HUES6 (cell line): ENCODE measurements at regions not wholly inside any gene's neighbourhood (a gene's known extent, or its start where the extent isn't known, plus 50 kb on each side); places are given as distances from the start of the nearest gene placed in this dataset.

ENCODE experiments used
- H3K27ac ChIP-seq: 2 replicates; pipeline ENCODE4 v1.7.0; 2013; ENCODE audit warnings: low read depth, mild to moderate bottlenecking, low read length, inconsistent platforms
- H3K27me3 ChIP-seq: 2 replicates; pipeline ENCODE4 v1.6.1; 2013; ENCODE audit warnings: low read length; ENCODE audit not compliant: control insufficient read depth, insufficient read depth
- H3K36me3 ChIP-seq: 2 replicates; pipeline ENCODE4 v1.6.1; 2013; ENCODE audit warnings: low read length; ENCODE audit not compliant: control insufficient read depth, insufficient read depth
- H3K4me1 ChIP-seq: 2 replicates; pipeline ENCODE4 v1.6.1; 2013; ENCODE audit warnings: low read length; ENCODE audit not compliant: control insufficient read depth, insufficient read depth
- H3K4me3 ChIP-seq: 2 replicates; pipeline ENCODE4 v1.5.1; 2013; ENCODE audit warnings: low read depth, low read length
- H3K9ac ChIP-seq: one replicate; pipeline ENCODE4 v1.6.1; 2013; ENCODE audit warnings: mild to moderate bottlenecking, low read length
- H3K9me3 ChIP-seq: 2 replicates; pipeline ENCODE4 v1.6.1; 2013; ENCODE audit warnings: low read depth, low read length; ENCODE audit not compliant: control insufficient read depth, insufficient read depth

DNA sequence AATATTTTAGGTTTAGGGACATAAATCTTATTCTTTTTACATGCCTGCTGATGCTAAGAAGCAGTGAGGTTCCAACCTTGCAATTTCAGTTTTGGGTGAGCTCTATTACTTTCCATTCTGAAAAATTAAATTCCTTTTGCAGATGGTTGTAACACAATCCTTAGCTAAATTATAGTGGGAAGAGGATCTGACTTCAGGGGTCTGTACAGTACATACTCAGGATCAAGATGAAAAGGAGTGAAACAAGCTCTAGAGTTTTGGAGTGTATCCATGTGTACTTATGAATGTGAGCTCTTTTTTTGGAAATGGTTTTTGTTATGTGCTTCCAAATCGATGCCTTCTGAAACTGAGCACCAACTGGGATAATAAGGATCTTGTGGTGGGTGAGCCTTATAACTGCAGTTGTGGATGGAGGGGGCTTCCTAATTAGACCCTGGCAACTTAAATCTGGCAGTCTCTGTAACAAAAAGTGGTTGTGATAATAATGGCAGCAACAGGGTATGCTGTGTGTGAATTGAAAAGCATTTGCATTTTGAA, 218.8 kb upstream of the MAP3K7 start:
- no peaks in the 10 kb centered on the region for H3K36me3 ChIP-seq
- no peak overlapping the region for H3K27ac ChIP-seq
- no peak overlapping the region for H3K4me3 ChIP-seq
- peaks cover 35% of the 10 kb centered on the region for H3K4me1 ChIP-seq
- H3K9ac ChIP-seq: no peak overlapping the region
- H3K27me3 ChIP-seq: no peaks in the 10 kb centered on the region
- no peaks in the 10 kb centered on the region for H3K9me3 ChIP-seq

DNA sequence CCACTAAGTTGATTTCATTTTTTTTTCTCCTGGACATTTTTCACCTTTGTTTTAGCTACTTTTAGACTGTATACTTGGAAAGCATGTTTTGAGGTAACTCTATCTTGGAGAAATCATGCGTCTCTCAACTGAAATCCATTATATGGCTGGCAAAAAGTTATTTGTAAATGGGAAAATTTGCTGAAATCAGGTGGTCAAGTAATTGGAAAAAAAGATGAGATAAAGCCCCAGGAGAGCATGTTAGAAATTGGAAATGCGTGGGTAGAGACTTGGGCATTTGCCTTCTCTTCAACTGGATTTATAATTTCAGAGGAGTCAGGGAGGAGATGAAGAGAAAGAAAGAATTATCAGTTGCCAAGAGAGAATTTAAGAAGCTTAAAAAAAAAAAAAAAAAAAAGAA, 217.1 kb upstream of the MAP3K7 start:
- no peak overlapping the region for H3K4me3 ChIP-seq
- H3K9me3 ChIP-seq: no peaks in the 10 kb centered on the region
- no peaks in the 10 kb centered on the region for H3K27me3 ChIP-seq
- no peak overlapping the region for H3K27ac ChIP-seq
- peaks cover 27% of the 10 kb centered on the region for H3K4me1 ChIP-seq
- H3K36me3 ChIP-seq: no peaks in the 10 kb centered on the region
- no peak overlapping the region for H3K9ac ChIP-seq

DNA sequence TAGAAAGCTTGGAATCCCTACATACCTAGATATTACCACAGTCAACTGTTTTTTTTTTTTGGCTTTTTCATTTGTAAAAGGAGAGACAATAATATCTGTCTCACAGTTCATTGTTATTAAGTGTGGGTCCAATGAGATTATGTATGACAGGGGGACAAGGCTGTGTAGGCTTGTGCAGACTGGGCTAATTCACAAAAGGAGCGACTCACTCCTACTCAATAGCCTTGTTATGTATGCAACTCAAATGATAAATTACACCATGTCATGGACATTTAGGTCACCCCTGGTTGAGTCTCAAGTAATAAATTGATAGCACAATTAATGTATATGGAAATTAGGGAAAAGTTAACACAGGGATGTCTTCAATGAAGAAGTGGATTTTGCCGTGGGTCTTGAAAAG, 208.2 kb upstream of the MAP3K7 start:
- no peaks in the 10 kb centered on the region for H3K36me3 ChIP-seq
- no peaks in the 10 kb centered on the region for H3K27me3 ChIP-seq
- no peak overlapping the region for H3K27ac ChIP-seq
- no peak overlapping the region for H3K9ac ChIP-seq
- no peaks in the 10 kb centered on the region for H3K9me3 ChIP-seq
- no peak overlapping the region for H3K4me3 ChIP-seq
- peaks cover 11% of the 10 kb centered on the region for H3K4me1 ChIP-seq

DNA sequence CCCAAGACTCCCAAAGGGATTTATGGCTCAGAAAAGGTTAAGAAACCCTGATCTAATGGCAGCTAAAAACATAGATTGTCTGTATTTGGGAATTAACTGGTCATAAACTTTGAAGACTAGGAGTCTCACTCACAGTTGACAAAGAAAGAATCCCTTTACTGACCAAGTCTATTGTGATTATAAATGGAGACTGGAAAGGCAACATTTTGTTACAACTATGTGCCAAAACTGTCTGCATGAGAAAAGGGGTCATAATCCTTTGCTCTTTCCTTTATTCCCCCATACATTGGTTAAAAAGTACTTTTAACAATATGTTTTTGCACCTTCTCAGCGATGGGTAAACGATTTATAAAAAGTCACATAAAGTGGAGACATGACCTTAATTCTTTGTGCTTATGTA, 206.9 kb upstream of the MAP3K7 start:
- Histone ChIP-seq H3K4me3 (no peak overlapping the region), H3K9ac (no peak overlapping the region), H3K27ac (no peak overlapping the region), H3K36me3 (no peaks in the 10 kb centered on the region), H3K4me1 (peaks cover 14% of the 10 kb centered on the region), H3K27me3 (no peaks in the 10 kb centered on the region), H3K9me3 (no peaks in the 10 kb centered on the region)

DNA sequence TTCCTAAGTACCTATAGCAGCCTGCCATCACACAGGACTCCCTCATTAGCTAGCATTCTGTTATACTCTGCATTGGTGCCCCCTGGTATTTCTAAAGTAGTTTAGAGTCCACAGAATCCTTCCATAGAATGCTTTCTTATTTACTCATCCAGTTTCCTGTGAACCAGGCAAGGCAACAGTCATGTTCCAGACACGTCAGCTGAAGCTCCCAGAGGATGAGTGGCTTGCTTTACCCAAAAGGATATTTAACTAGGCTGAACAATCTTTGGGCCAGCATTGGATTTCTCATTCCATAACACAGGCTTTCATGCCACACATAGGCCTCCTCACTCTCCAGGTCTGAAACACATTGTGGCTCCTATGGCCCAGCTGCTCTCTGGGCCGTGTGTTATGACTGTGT, 203.8 kb upstream of the MAP3K7 start:
- Histone ChIP-seq H3K4me3 (no peak overlapping the region), H3K9me3 (no peaks in the 10 kb centered on the region), H3K9ac (no peak overlapping the region), H3K27ac (no peak overlapping the region), H3K36me3 (no peaks in the 10 kb centered on the region), H3K27me3 (no peaks in the 10 kb centered on the region), H3K4me1 (peaks cover 18% of the 10 kb centered on the region)

DNA sequence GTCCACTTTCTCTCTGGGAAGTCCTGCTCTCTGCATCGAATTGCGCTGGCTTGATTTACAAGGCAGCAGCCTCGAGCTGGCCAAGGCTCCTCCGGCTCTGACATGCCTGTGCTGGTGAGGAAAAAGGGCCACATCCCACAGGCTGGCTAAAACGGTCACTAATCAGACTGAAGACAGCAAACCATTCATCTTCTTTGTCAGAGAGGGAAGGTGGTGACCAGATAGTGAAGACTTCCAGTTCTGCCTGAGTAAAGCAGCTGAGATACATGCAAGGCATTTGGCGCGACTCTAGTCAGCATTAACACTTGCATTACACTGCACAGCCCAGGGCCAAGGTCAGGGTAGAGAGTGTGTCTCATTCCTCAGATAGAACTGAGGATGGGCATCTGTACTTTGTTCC, 203.2 kb upstream of the MAP3K7 start:
- Histone ChIP-seq H3K4me3 (no peak overlapping the region), H3K9me3 (no peaks in the 10 kb centered on the region), H3K4me1 (peaks cover 18% of the 10 kb centered on the region), H3K36me3 (no peaks in the 10 kb centered on the region), H3K27me3 (no peaks in the 10 kb centered on the region), H3K9ac (no peak overlapping the region), H3K27ac (no peak overlapping the region)

DNA sequence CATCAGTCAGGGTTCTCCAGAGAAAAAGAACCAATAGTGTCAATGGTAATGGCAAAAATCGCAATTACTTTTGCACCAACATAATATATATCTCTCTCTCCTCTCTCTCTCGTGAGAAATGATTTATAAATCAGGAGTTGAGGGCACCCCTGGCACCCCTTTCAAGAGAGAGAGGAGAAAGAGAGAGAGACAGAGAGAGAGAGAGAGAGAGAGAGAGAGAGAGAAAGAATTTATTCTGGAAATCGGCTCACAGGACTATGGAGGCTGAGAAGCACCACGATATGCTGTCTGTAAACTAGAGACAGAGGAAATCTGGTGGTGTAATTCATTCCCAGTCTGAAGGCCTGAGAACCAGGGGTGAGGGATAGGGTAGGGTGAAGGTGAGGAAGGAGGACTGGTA, 201.9 kb upstream of the MAP3K7 start:
- Histone ChIP-seq H3K36me3 (no peaks in the 10 kb centered on the region), H3K4me3 (no peak overlapping the region), H3K4me1 (peaks cover 16% of the 10 kb centered on the region), H3K27ac (no peak overlapping the region), H3K9me3 (no peaks in the 10 kb centered on the region), H3K27me3 (no peaks in the 10 kb centered on the region), H3K9ac (no peak overlapping the region)

DNA sequence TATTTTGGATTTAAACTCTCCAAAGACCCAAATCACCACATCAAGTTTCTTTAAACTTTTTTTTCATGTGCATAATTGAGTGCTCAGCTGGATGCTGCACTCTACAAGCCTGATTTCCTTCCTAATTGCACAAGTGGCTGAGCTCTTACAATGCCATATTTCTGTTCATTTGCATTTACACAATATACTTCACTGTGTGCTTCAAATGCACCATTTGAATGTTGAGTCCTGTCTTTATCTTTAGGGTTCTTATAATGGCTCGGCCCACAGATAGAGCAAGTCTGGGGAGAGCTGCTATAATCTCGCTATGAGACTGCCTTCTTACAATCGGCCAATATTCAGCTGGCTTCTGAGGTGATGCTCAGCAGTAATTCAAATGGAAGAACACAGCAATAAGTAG, 200.6 kb upstream of the MAP3K7 start:
- Histone ChIP-seq H3K9ac (no peak overlapping the region), H3K9me3 (no peaks in the 10 kb centered on the region), H3K36me3 (no peaks in the 10 kb centered on the region), H3K4me1 (peaks cover 12% of the 10 kb centered on the region), H3K27me3 (no peaks in the 10 kb centered on the region), H3K4me3 (no peak overlapping the region), H3K27ac (no peak overlapping the region)

DNA sequence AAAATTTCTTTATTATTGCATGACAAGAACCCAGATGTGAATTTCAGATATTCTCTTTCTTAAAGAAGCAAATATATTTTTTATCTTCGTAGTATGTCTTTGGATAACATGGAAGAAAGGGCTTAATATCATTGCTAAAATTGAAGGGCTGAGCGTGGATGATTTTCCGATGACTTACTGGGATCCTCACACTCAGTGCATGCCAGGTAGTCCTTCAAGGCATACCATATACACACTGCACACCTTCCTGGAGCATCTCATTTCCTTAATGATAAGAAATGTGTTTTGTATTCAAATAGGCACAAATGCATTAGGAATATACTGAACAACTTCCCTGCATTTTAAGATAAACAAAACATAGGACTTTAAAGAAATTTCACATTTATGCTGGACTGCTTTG, 193.9 kb upstream of the MAP3K7 start:
- Histone ChIP-seq H3K4me3 (no peak overlapping the region), H3K9me3 (no peaks in the 10 kb centered on the region), H3K27ac (no peak overlapping the region), H3K27me3 (no peaks in the 10 kb centered on the region), H3K9ac (no peak overlapping the region), H3K36me3 (no peaks in the 10 kb centered on the region), H3K4me1 (peaks cover 7% of the 10 kb centered on the region)

DNA sequence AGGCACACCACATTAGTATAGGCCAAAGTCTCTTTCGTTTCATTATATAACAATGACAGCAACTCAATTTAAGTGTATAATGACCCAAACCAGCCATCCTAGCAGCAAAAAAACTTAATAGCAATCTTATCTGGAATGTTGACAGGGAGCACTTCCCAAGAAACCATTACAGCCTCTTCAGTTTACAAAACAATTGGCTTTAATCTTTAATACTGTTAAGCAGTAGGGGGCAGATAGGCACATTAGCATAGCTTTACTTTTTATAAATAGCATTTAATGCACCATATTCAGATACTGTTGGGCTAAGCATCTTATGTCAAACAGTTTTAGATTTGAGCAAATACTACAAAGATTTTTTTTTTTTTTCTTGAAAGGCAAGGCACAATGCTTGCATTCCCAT, 193.3 kb upstream of the MAP3K7 start:
- H3K4me3 ChIP-seq: no peak overlapping the region
- no peaks in the 10 kb centered on the region for H3K36me3 ChIP-seq
- H3K27ac ChIP-seq: no peak overlapping the region
- no peaks in the 10 kb centered on the region for H3K9me3 ChIP-seq
- H3K4me1 ChIP-seq: peaks cover 7% of the 10 kb centered on the region
- H3K27me3 ChIP-seq: no peaks in the 10 kb centered on the region
- no peak overlapping the region for H3K9ac ChIP-seq

DNA sequence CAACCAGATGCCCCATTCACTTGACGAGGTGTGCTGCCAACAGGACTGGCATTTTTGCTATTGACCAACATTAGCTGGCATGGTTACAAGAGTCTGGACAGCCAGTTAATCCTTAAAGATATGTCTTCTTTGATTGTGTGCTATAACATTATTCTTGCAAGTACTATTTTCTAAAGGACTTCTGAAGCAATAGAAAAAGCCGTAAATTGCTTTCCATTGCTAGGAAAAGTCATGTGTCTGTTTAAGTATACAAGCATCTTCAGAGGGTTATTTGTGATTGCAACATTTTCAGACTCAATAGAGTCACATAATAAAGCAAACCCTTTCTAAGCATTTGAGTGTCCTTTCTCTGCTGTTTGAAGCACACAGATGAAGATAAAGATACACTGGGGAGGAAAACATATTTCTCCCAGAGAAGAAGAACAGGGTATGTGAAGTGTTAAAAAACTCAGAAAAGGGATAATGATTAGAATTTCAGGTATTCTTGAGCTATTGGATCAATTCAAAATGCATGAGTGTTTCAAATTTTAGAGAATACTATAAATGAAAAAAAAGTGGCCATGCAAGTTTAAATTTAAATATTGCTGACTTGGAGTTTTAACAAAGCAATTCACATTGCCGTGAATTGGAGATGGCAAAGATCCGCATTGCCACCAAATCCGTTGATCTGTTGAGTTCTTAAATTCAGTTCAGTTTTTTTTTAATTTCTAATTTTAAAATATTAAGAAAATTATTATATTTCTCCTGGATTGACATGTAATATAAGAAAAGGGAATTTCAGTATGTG, 191.7 kb upstream of the MAP3K7 start:
- Histone ChIP-seq H3K4me1 (peaks cover 7% of the 10 kb centered on the region), H3K36me3 (no peaks in the 10 kb centered on the region), H3K27ac (no peak overlapping the region), H3K9ac (no peak overlapping the region), H3K4me3 (no peak overlapping the region), H3K9me3 (no peaks in the 10 kb centered on the region), H3K27me3 (no peaks in the 10 kb centered on the region)
